ENCODE measurements at regions not wholly inside any gene's neighbourhood (a gene's known extent, or its start where the extent isn't known, plus 50 kb on each side); places are given as distances from the start of the nearest gene placed in this dataset.
A peak's percentile ranks its signal among the peaks of the same experiment; 100 is the strongest.
"Not testable (repeated sequence)": the region's sequence is repeated elsewhere in the genome, so short reads cannot be mapped to it uniquely, and the experiment has no call there.

DNA sequence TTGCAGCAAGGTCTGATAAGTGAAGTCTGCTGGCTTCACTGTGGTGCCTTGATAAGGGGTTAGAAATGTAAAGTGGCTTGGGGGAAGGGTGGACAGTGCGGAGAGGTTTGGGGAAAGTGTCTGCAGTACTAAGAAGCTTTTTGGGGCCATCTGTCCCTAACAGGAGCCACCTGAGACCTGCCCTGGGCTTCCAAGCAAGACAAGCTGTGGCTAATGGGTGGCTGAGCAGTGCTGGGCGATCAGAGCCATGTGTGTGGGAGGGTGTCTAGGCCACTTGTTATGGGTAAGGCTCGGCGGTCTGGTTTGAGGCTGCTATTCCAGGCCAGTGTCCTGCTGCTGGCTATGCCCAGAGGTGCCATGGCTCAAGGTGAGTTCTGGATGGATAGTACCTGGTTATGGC, 185.4 kb upstream of the MTMR8 start:
- Histone ChIP-seq H3K4me3 (ENCODE audit: low read depth, low read length) (no peak overlapping the region), H3K36me3 (ENCODE audit: control insufficient read depth, insufficient read depth, low read length) (no peaks in the 10 kb centered on the region), H3K27me3 (ENCODE audit: control insufficient read depth, insufficient read depth, low read length) (no peaks in the 10 kb centered on the region)
- no peak for FAIRE-seq
- no peak for DNase-seq (ENCODE audit: low read depth)
- TF ChIP-seq, protein P1, sequence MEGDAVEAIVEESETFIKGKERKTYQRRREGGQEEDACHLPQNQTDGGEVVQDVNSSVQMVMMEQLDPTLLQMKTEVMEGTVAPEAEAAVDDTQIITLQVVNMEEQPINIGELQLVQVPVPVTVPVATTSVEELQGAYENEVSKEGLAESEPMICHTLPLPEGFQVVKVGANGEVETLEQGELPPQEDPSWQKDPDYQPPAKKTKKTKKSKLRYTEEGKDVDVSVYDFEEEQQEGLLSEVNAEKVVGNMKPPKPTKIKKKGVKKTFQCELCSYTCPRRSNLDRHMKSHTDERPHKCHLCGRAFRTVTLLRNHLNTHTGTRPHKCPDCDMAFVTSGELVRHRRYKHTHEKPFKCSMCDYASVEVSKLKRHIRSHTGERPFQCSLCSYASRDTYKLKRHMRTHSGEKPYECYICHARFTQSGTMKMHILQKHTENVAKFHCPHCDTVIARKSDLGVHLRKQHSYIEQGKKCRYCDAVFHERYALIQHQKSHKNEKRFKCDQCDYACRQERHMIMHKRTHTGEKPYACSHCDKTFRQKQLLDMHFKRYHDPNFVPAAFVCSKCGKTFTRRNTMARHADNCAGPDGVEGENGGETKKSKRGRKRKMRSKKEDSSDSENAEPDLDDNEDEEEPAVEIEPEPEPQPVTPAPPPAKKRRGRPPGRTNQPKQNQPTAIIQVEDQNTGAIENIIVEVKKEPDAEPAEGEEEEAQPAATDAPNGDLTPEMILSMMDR (IDR thresholded peaks at IDR 0.05; ENCODE audit: insufficient read depth, low read length, severe bottlenecking) = no peak

DNA sequence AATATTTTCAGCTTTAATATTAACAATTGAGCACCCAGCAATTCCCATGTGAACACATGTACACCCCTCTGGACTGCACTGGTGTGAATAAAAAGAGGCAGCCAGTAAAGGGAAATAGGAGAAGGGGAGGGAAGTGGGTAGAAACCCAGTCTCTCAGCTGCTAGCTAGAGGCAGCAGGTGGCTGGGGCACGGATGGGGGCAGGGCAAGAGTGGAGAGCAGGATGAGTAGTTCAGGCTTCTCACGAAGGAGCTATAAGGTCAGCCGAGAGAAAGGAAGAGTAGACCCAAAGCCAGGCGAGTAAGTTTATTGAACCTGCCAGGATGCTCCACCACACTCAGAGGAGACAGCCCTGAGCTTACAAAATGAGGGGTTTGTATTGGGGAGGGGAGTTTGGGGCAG, 184.8 kb upstream of the MTMR8 start:
- TF ChIP-seq, protein P1 (IDR thresholded peaks at IDR 0.05; ENCODE audit: insufficient read depth, low read length, severe bottlenecking) = no peak
- Histone ChIP-seq H3K4me3 (ENCODE audit: low read depth, low read length) (no peak overlapping the region), H3K36me3 (ENCODE audit: control insufficient read depth, insufficient read depth, low read length) (no peaks in the 10 kb centered on the region), H3K27me3 (ENCODE audit: control insufficient read depth, insufficient read depth, low read length) (no peaks in the 10 kb centered on the region)
- FAIRE-seq = no peak
- DNase-seq (ENCODE audit: low read depth) = no peak

DNA sequence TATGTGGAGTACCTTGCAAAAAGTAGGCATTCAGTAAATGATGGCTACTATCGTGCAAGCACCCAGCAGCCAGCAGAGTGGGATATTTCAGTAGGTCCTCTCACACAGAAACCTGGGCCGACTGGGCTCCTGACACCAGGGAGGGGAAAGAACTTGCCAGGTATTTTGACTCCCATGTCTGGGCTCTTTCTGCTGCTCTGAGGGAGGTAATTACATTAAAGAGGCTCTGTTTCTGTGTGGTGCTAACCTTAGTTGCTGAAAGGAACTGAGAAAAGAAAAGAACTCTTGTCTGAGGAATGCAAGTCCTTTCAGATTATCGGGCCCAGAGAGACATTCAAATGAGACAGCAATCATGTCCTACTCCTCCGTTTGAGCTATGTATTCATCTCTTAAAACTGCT, 175.8 kb upstream of the MTMR8 start:
- no peak for DNase-seq (ENCODE audit: low read depth)
- FAIRE-seq = no peak
- TF ChIP-seq, protein P1 (IDR thresholded peaks at IDR 0.05; ENCODE audit: insufficient read depth, low read length, severe bottlenecking) = no peak
- no peaks in the 10 kb centered on the region for H3K27me3 ChIP-seq (ENCODE audit: control insufficient read depth, insufficient read depth, low read length)
- no peak overlapping the region for H3K4me3 ChIP-seq (ENCODE audit: low read depth, low read length)
- no peaks in the 10 kb centered on the region for H3K36me3 ChIP-seq (ENCODE audit: control insufficient read depth, insufficient read depth, low read length)

DNA sequence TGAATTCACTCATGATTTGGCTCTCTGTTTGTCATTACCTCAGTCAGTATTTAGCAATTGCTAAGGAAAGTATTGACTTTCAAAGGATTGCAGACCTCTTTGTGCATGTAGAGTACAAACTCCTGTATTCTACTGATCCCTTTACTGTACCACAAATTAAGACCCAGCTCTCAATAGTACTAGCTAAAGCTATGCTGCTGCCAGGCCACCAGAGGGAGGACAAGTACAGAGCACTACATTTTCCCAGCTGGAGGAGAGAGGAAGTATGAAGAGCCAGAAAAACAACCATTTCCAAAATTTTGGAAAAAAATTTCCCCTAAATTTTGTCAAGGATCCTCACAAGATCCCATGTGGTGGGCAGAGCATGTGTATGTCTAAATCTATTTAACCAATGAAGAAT, 175.0 kb upstream of the MTMR8 start:
- FAIRE-seq (no peak), DNase-seq (ENCODE audit: low read depth) (no peak)
- TF ChIP-seq, protein P1 (IDR thresholded peaks at IDR 0.05; ENCODE audit: insufficient read depth, low read length, severe bottlenecking) = no peak
- no peaks in the 10 kb centered on the region for H3K27me3 ChIP-seq (ENCODE audit: control insufficient read depth, insufficient read depth, low read length)
- no peak overlapping the region for H3K4me3 ChIP-seq (ENCODE audit: low read depth, low read length)
- no peaks in the 10 kb centered on the region for H3K36me3 ChIP-seq (ENCODE audit: control insufficient read depth, insufficient read depth, low read length)

DNA sequence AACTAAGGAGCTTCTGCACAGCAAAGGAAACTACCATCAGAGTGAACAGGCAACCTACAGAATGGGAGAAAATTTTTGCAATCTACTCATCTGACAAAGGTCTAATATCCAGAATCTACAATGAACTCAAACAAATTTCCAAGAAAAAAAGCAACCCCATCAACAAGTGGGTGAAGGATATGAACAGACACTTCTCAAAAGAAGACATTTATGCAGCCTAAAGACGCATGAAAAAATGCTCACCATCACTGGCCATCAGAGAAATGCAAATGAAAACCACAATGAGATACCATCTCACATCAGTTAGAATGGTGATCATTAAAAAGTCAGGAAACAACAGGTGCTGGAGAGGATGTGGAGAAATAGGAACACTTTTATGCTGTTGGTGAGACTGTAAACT, 170.1 kb upstream of the MTMR8 start:
- not testable (repeated sequence) for FAIRE-seq; DNase-seq (ENCODE audit: low read depth); H3K36me3 ChIP-seq (ENCODE audit: control insufficient read depth, insufficient read depth, low read length); H3K4me3 ChIP-seq (ENCODE audit: low read depth, low read length); H3K27me3 ChIP-seq (ENCODE audit: control insufficient read depth, insufficient read depth, low read length)

DNA sequence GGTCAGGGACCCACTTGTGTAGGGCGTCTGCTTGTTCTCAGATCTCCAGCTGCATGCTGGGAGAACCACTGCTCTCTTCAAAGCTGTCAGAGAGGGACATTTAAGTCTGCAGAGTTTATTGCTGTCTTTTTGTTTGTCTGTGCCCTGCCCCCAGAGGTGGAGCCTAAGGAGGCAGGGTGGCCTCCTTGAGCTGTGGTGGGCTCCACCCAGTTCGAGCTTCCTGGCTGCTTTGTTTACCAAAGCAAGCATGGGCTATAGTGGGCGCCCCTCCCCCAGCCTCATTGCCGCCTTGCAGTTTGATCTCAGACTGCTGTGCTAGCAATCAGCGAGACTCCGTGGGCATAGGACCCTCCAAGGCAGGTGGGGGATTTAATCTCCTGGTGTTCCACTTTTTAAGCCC, 154.0 kb upstream of the MTMR8 start:
- not testable (repeated sequence) for H3K4me3 ChIP-seq (ENCODE audit: low read depth, low read length); H3K27me3 ChIP-seq (ENCODE audit: control insufficient read depth, insufficient read depth, low read length); H3K36me3 ChIP-seq (ENCODE audit: control insufficient read depth, insufficient read depth, low read length); FAIRE-seq; DNase-seq (ENCODE audit: low read depth)

DNA sequence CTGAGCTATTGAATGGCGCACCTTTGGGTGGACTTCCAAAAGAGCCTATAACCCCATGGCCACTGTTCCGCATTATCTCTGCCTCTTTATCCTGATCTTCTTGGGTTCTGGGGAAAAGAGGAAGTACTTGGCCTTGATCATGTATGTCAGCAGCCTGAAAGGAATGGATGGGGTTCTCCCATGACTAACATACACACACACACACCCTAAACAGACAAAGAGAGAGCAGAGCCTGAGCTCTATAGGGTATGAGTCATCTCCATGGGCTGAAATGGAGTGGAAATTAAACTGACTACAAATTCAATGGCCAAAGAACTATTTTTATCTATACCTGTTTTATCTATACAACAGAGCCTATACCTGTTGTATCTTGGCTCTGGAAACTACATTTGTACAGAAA, 141.5 kb upstream of the MTMR8 start:
- H3K36me3 ChIP-seq (ENCODE audit: control insufficient read depth, insufficient read depth, low read length) = no peaks in the 10 kb centered on the region
- TF ChIP-seq, protein P1 (IDR thresholded peaks at IDR 0.05; ENCODE audit: insufficient read depth, low read length, severe bottlenecking) = no peak
- FAIRE-seq (no peak), DNase-seq (ENCODE audit: low read depth) (peak; percentile 31)
- H3K27me3 ChIP-seq (ENCODE audit: control insufficient read depth, insufficient read depth, low read length) = no peaks in the 10 kb centered on the region
- H3K4me3 ChIP-seq (ENCODE audit: low read depth, low read length) = no peak overlapping the region
